HG03135 (cell line): ENCODE measurements at regions not wholly inside any gene's neighbourhood (a gene's known extent, or its start where the extent isn't known, plus 50 kb on each side); places are given as distances from the start of the nearest gene placed in this dataset.

ENCODE experiments used
- ATAC-seq: cut with Tn5 transposase; IDR thresholded peaks from one replicate; pipeline ENCODE4 v1.9.1; 2021; ENCODE audit warnings: mild to moderate bottlenecking, moderate library complexity; ENCODE audit not compliant: unreplicated experiment

GRCh38 chr4:133484287-133484686, 335.2 kb downstream of the PCDH10 start:
- ATAC-seq = no peak

- no peak for ATAC-seq
Observed at GRCh38 chr4:133483600-133484246, 334.6 kb downstream of the PCDH10 start.

GRCh38 chr4:133476063-133476462, 327.0 kb downstream of the PCDH10 start:
- ATAC-seq = no peak

- no peak for ATAC-seq
Observed at GRCh38 chr4:133474501-133474900, 325.4 kb downstream of the PCDH10 start.

GRCh38 chr4:133472244-133472643, 323.1 kb downstream of the PCDH10 start:
- no peak for ATAC-seq

GRCh38 chr4:133467290-133467947, 318.3 kb downstream of the PCDH10 start:
- no peak for ATAC-seq

GRCh38 chr4:133465022-133465421, 315.9 kb downstream of the PCDH10 start:
- no peak for ATAC-seq

- no peak for ATAC-seq
Observed at GRCh38 chr4:133464311-133464710, 315.2 kb downstream of the PCDH10 start.

GRCh38 chr4:133452678-133453077, 303.6 kb downstream of the PCDH10 start:
- ATAC-seq = no peak

GRCh38 chr4:133450813-133451212, 301.7 kb downstream of the PCDH10 start:
- no peak for ATAC-seq

- ATAC-seq = no peak
Observed at GRCh38 chr4:133440404-133440803, 291.3 kb downstream of the PCDH10 start.

- ATAC-seq = no peak
Observed at GRCh38 chr4:133439830-133440229, 290.7 kb downstream of the PCDH10 start.

GRCh38 chr4:133424605-133425004, 275.5 kb downstream of the PCDH10 start:
- no peak for ATAC-seq

GRCh38 chr4:133403913-133404312, 254.8 kb downstream of the PCDH10 start:
- ATAC-seq = no peak

GRCh38 chr4:133402616-133403015, 253.5 kb downstream of the PCDH10 start:
- ATAC-seq = no peak

- no peak for ATAC-seq
Observed at GRCh38 chr4:133394971-133395627, 246.0 kb downstream of the PCDH10 start.

- ATAC-seq = no peak
Observed at GRCh38 chr4:133390198-133390855, 241.2 kb downstream of the PCDH10 start.

- no peak for ATAC-seq
Observed at GRCh38 chr4:133389029-133389428, 239.9 kb downstream of the PCDH10 start.

- no peak for ATAC-seq
Observed at GRCh38 chr4:133385161-133385954, 236.3 kb downstream of the PCDH10 start.

- ATAC-seq = no peak
Observed at GRCh38 chr4:133379681-133380438, 230.8 kb downstream of the PCDH10 start.
